Karpas-422 (cell line): ENCODE measurements at regions not wholly inside any gene's neighbourhood (a gene's known extent, or its start where the extent isn't known, plus 50 kb on each side); places are given as distances from the start of the nearest gene placed in this dataset.

Experiments
- DNase-seq: peaks from one replicate; pipeline ENCODE4 v3.0.0-alpha.2; 2015
- H2AFZ ChIP-seq: fragments of 200-600 bp; sonication (generic); 2 replicates; pipeline ENCODE4 v1.6.1; 2014; ENCODE audit warnings: antibody characterized with exemption, low read length, mixed read lengths
- H3K27ac ChIP-seq: fragments of 200-600 bp; sonication (generic); 2 replicates; pipeline ENCODE4 v1.5.1; 2014; ENCODE audit warnings: mild to moderate bottlenecking, low read length, moderate library complexity
- H3K27me3 ChIP-seq: fragments of 200-600 bp; sonication (generic); 2 replicates; pipeline ENCODE4 v1.6.1; 2014; ENCODE audit warnings: low read length, mixed read lengths
- H3K36me3 ChIP-seq: fragments of 200-600 bp; sonication (generic); 2 replicates; pipeline ENCODE4 v1.6.1; 2014; ENCODE audit warnings: low read length, mixed read lengths; ENCODE audit not compliant: insufficient read depth
- H3K4me1 ChIP-seq: fragments of 200-600 bp; sonication (generic); 2 replicates; pipeline ENCODE4 v1.6.1; 2014; ENCODE audit warnings: mild to moderate bottlenecking, low read length, mixed read lengths
- H3K4me2 ChIP-seq: fragments of 200-600 bp; sonication (generic); 2 replicates; pipeline ENCODE4 v1.6.1; 2014; ENCODE audit warnings: low read length, low read depth, mild to moderate bottlenecking; ENCODE audit not compliant: poor library complexity, severe bottlenecking
- H3K4me3 ChIP-seq: fragments of 200-600 bp; sonication (generic); 2 replicates; pipeline ENCODE4 v1.5.1; 2014; ENCODE audit warnings: mild to moderate bottlenecking, antibody characterized with exemption, low read length, mixed read lengths
- H3K79me2 ChIP-seq: fragments of 200-600 bp; sonication (generic); 2 replicates; pipeline ENCODE4 v1.6.1; 2014; ENCODE audit warnings: mild to moderate bottlenecking, low read length, mixed read lengths
- H3K9ac ChIP-seq: fragments of 200-600 bp; sonication (generic); 2 replicates; pipeline ENCODE4 v1.6.0; 2014; ENCODE audit warnings: low read length
- H3K9me2 ChIP-seq: fragments of 200-600 bp; sonication (generic), shearing (Covaris generic); replicated peaks from 2 replicates; pipeline ENCODE4 v1.6.0; 2014; ENCODE audit warnings: mild to moderate bottlenecking, low read length, moderate library complexity; ENCODE audit not compliant: insufficient read depth
- H3K9me3 ChIP-seq: fragments of 300-700, 200-600 bp; sonication (generic); 2 replicates; pipeline ENCODE4 v1.6.1; 2014; ENCODE audit warnings: low read length, mixed read lengths
- H4K20me1 ChIP-seq: fragments of 200-600 bp; sonication (generic); 2 replicates; pipeline ENCODE4 v1.6.1; 2014; ENCODE audit warnings: mild to moderate bottlenecking, antibody characterized with exemption, low read length, low read depth; ENCODE audit not compliant: insufficient read depth

DNA sequence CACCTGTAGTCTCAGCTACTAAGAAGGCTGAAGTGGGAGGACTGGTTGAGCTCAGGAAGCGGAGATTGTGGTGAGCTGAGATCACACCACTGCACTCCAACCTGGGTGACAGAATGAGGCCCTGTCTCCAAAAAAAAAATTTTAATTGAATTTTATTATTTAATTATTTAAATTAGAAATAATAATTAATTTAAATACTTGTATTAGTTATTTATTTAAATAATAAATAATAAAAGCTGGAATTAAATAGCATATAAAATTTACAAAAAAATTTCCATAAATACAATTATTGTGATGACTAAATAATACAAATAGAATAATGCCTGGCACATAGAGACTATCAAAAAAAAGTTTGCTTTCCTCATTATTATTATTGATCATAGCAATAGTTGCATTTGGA, 371.5 kb downstream of the KCNA4 start:
- Histone ChIP-seq H3K9ac (no peak overlapping the region), H3K9me3 (peaks cover 1% of the 10 kb centered on the region; the same call in 1 of the 2 replicates), H3K79me2 (no peaks in the 10 kb centered on the region), H4K20me1 (no peaks in the 10 kb centered on the region), H2AFZ (no peak overlapping the region), H3K4me1 (no peaks in the 10 kb centered on the region), H3K27me3 (no peaks in the 10 kb centered on the region), H3K4me2 (no peak overlapping the region), H3K27ac (no peak overlapping the region), H3K9me2 (no peaks in the 10 kb centered on the region), H3K36me3 (no peaks in the 10 kb centered on the region), H3K4me3 (no peak overlapping the region)
- no peak for DNase-seq

DNA sequence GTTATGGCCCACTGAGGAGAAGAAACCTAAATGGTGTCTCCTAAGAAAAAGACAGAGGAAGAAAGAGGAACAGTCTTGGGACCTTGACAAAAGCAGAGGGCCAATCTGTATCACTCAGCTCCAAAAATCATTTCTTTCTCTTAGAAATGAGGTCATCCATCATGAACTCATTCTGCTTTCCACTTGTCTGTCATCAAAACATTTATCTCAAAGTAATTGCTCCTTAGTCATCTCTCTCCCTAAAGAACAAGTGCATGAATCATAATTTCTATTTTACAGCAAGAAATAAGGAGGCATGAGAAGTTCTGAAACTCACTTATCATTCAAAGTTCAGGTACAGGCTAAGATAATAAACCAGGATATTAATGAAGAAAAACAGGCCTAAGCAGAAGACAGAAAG, 375.6 kb downstream of the KCNA4 start:
- Histone ChIP-seq H3K27me3 (no peaks in the 10 kb centered on the region), H3K79me2 (no peaks in the 10 kb centered on the region), H3K4me3 (no peak overlapping the region), H3K9me2 (0 out of 2 replicates have a peak, but pooled peaks cover 2% of the 10 kb centered on the region), H4K20me1 (no peaks in the 10 kb centered on the region), H2AFZ (no peak overlapping the region), H3K36me3 (no peaks in the 10 kb centered on the region), H3K9me3 (no peaks in the 10 kb centered on the region; the same call in 1 of the 2 replicates), H3K27ac (no peak overlapping the region), H3K9ac (no peak overlapping the region), H3K4me1 (no peaks in the 10 kb centered on the region), H3K4me2 (no peak overlapping the region)
- DNase-seq, result no peak

DNA sequence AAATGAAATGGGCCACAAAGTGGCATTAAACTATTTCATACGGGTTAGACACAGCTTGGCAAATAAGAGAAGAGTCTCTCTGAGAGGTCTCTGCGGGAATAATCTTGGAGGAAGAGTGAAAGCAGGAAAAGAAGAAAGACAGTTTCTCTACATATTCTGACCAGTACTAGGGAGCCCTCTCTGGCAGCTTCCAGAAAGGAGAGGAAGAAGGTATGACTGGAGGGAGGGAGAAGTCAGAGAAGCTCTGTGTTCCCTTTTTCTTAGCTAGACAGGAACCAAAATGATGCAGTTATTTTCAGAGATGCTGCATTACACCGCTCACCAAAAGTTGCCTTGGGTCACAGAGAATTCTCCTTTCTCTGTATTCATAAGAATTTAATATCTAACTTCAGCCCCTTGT, 382.1 kb downstream of the KCNA4 start:
- no peaks in the 10 kb centered on the region for H3K36me3 ChIP-seq
- no peaks in the 10 kb centered on the region for H4K20me1 ChIP-seq
- no peak overlapping the region for H3K4me2 ChIP-seq
- H3K79me2 ChIP-seq, result no peaks in the 10 kb centered on the region
- H3K27ac ChIP-seq, result no peak overlapping the region
- H3K9me2 ChIP-seq, result 0 out of 2 replicates have a peak, but pooled peaks cover 6% of the 10 kb centered on the region
- no peak overlapping the region for H3K9ac ChIP-seq
- no peak overlapping the region for H3K4me3 ChIP-seq
- H3K9me3 ChIP-seq, result no peaks in the 10 kb centered on the region
- no peaks in the 10 kb centered on the region for H3K4me1 ChIP-seq
- no peak for DNase-seq
- no peak overlapping the region for H2AFZ ChIP-seq
- H3K27me3 ChIP-seq, result no peaks in the 10 kb centered on the region

DNA sequence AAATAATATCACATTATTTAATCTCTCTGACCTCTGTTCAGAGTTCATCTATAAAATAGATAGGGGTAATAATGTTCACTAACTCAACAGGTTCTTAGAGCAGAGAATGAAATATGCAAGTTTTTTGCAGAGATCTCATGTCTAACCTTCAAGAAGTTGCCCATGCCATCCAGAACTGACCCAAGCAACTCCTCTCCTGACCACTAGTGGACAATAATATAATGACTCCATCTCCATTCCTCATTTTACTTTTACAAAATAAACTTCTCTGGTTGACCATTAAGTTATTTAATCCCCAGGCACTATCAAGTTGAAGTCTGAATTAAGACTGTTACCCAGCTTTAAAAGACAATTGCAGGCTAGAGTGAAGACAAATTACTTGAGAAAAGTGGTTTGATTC, 382.6 kb downstream of the KCNA4 start:
- Histone ChIP-seq H3K36me3 (no peaks in the 10 kb centered on the region), H2AFZ (no peak overlapping the region), H4K20me1 (no peaks in the 10 kb centered on the region), H3K4me1 (no peaks in the 10 kb centered on the region), H3K9me2 (0 out of 2 replicates have a peak, but pooled peaks cover 6% of the 10 kb centered on the region), H3K4me3 (no peak overlapping the region), H3K27ac (no peak overlapping the region), H3K9ac (no peak overlapping the region), H3K79me2 (no peaks in the 10 kb centered on the region), H3K27me3 (no peaks in the 10 kb centered on the region), H3K9me3 (no peaks in the 10 kb centered on the region), H3K4me2 (no peak overlapping the region)
- DNase-seq, result no peak

DNA sequence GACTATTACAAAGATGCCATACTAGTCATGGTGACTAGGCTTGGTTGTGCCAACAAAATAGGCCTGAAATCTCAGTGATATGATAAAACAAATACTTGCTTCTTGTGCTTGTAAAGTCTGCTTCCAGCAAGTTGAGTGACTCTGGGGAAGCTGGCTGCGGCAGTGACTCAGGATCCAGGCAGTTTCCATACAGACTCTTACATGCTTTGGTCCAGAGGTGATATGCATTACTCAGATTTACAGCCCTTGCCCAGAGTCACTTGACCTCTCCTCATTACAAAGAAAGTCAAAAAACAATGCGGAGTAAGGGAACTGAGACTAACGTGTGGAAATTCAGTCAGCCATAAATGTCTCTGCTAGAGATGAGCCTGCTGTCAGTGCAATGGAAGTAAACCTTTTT, 387.5 kb downstream of the KCNA4 start:
- Histone ChIP-seq H3K27ac (no peak overlapping the region), H3K36me3 (no peaks in the 10 kb centered on the region), H2AFZ (no peak overlapping the region), H3K27me3 (no peaks in the 10 kb centered on the region), H3K9me3 (no peaks in the 10 kb centered on the region), H3K4me3 (no peak overlapping the region), H3K4me2 (no peak overlapping the region), H3K9me2 (0 out of 2 replicates have a peak, but pooled peaks cover 4% of the 10 kb centered on the region), H3K4me1 (no peaks in the 10 kb centered on the region), H3K9ac (no peak overlapping the region), H4K20me1 (no peaks in the 10 kb centered on the region), H3K79me2 (no peaks in the 10 kb centered on the region)
- DNase-seq, result no peak

DNA sequence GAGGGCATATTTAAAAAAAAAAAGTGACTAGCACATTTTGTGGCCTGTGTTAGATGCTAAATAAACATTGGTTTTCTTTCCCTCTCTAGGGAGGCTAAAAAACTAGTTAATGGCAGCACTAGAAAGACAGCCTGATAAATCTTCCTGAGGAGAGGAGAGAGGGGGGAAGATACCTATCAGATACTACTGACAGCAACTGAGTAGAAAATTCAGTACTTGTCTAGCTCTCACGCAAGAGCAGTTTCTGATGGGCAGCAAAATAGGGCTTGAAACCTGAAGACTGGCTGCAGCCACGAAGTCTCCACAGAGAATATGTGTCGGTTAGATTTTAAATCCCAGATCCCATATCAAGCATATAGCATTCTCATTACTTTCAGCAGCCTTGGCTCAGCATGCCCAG, 388.2 kb downstream of the KCNA4 start:
- no peak overlapping the region for H3K9ac ChIP-seq
- H3K9me3 ChIP-seq, result no peaks in the 10 kb centered on the region
- H3K4me2 ChIP-seq, result no peak overlapping the region
- H3K27ac ChIP-seq, result no peak overlapping the region
- no peaks in the 10 kb centered on the region for H3K4me1 ChIP-seq
- H3K79me2 ChIP-seq, result no peaks in the 10 kb centered on the region
- H2AFZ ChIP-seq, result no peak overlapping the region
- DNase-seq, result no peak
- no peak overlapping the region for H3K4me3 ChIP-seq
- no peaks in the 10 kb centered on the region for H3K27me3 ChIP-seq
- no peaks in the 10 kb centered on the region for H4K20me1 ChIP-seq
- no peaks in the 10 kb centered on the region for H3K36me3 ChIP-seq
- 0 out of 2 replicates have a peak, but pooled peaks cover 4% of the 10 kb centered on the region for H3K9me2 ChIP-seq

DNA sequence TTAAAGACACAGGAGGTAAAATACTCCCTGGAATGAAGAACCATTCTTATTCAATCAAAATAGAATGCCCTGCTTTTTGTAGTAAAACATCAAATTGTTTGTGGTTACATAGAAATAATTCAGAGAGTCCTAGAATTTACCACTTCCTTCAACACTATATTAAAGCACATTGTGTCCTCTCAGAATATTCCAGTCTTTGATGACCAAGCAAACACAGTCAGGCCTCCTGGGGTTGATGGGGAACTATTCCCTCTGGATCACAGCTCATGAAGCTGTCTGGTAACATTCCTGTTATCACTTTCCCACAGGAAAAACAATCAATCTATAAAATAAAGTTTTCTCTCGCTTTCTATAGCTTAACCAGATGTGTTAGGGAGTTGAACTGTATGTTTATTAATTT, 389.3 kb downstream of the KCNA4 start:
- no peak for DNase-seq
- Histone ChIP-seq H3K4me1 (no peaks in the 10 kb centered on the region), H3K9me3 (no peaks in the 10 kb centered on the region), H3K27ac (no peak overlapping the region), H3K36me3 (no peaks in the 10 kb centered on the region), H3K27me3 (no peaks in the 10 kb centered on the region), H4K20me1 (no peaks in the 10 kb centered on the region), H3K9ac (no peak overlapping the region), H3K9me2 (0 out of 2 replicates have a peak, but pooled peaks cover 4% of the 10 kb centered on the region), H2AFZ (no peak overlapping the region), H3K4me3 (no peak overlapping the region), H3K79me2 (no peaks in the 10 kb centered on the region), H3K4me2 (no peak overlapping the region)

DNA sequence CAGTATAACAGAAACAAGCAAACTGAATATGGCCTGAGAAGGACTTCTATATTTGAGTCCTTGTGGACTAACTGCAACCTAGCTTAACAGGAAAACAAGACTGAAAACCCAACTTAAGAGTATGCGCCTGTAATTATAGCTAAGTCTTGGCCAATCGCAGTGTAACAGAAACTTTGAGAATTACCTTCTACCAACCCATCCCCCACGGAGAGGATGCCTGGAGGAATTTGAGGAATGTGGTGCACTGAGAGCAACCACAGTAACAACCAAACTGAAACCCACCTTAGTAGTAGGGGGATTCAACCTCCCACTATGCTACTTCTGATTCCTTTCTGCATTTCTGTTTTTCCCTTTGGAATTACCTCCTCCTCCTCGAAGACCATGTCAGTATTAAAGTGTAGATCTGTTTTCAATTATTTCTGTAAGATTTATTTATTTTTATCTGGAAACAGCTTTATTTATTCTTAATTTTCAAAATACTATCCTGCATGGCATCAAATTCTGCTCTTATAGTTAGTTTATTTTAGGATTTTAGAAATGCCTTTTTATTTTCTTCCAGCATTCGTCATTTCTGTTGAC, 393.6 kb downstream of the KCNA4 start:
- no peak overlapping the region for H3K4me3 ChIP-seq
- H3K9me2 ChIP-seq, result no peaks in the 10 kb centered on the region
- no peak for DNase-seq
- H2AFZ ChIP-seq, result no peak overlapping the region
- H3K79me2 ChIP-seq, result no peaks in the 10 kb centered on the region
- no peak overlapping the region for H3K4me2 ChIP-seq
- H3K27ac ChIP-seq, result no peak overlapping the region
- H3K27me3 ChIP-seq, result no peaks in the 10 kb centered on the region
- no peaks in the 10 kb centered on the region; the same call in 1 of the 2 replicates for H3K9me3 ChIP-seq
- no peaks in the 10 kb centered on the region for H3K4me1 ChIP-seq
- no peak overlapping the region for H3K9ac ChIP-seq
- no peaks in the 10 kb centered on the region for H3K36me3 ChIP-seq
- no peaks in the 10 kb centered on the region for H4K20me1 ChIP-seq
